Sigmoid colon (tissue), 6 donors: ENCODE measurements at regions not wholly inside any gene's neighbourhood (a gene's known extent, or its start where the extent isn't known, plus 50 kb on each side); places are given as distances from the start of the nearest gene placed in this dataset.

ENCODE experiments used
- DNase-seq: peaks from one replicate; pipeline ENCODE4 v3.0.0-alpha.2; 2019
- H3K27ac ChIP-seq, 4 donors: fragments of 200-600 bp; sonication (generic); one replicate each; pipeline ENCODE4 v1.5.1; 2016 to 2019; ENCODE audit warnings: mild to moderate bottlenecking in 1 of 4
- H3K27me3 ChIP-seq, 3 donors: fragments of 200-600 bp; sonication (generic); one replicate each; pipeline ENCODE4 v1.5.1; 2019; ENCODE audit warnings: mild to moderate bottlenecking in 1 of 3
- H3K36me3 ChIP-seq, 4 donors: fragments of 200-600 bp; sonication (generic); one replicate each; pipeline ENCODE4 v1.5.1; 2016 to 2019
- H3K4me1 ChIP-seq, 4 donors: fragments of 200-600 bp; sonication (generic); one replicate each; pipeline ENCODE4 v1.5.1; 2017 to 2019
- H3K4me3 ChIP-seq, 4 donors: fragments of 200-600 bp; sonication (generic); one replicate each; pipeline ENCODE4 v1.5.1; 2017 to 2019; ENCODE audit warnings: mild to moderate bottlenecking in 2 of 4, moderate library complexity in 1 of 4
- H3K9me3 ChIP-seq, 4 donors: fragments of 200-600 bp in 3 of 4; sonication (generic) in 3 of 4; one replicate each; pipeline versions ENCODE4 v1.5.1 to v1.6.1; 2013 to 2019
- EP300 ChIP-seq, 4 donors: sonication (generic); formaldehyde crosslinking; IDR thresholded peaks; one replicate each; pipeline ENCODE4 v1.6.1; 2017; ENCODE audit warnings: antibody characterized with exemption in 4 of 4
- POLR2A ChIP-seq, 2 donors: fragments of 450-650 bp; IDR thresholded peaks; one replicate each; pipeline ENCODE4 v1.6.1; 2016; ENCODE audit warnings: antibody characterized with exemption in 2 of 2, mild to moderate bottlenecking in 2 of 2, moderate library complexity in 2 of 2
- POLR2AphosphoS5 ChIP-seq, 4 donors: sonication (generic); formaldehyde crosslinking; IDR thresholded peaks; one replicate each; pipeline ENCODE4 v1.6.1; 2017; ENCODE audit warnings: antibody characterized with exemption in 4 of 4
- WGBS, 2 donors: extraction: QIAGEN DNeasy Blood & Tissue Kit; methylation state at CpG; one replicate each; pipeline ENCODE4 v1.1.7; 2013; 5-methylcytosine and 5-hydroxymethylcytosine counted together
- intact Hi-C: fragments of 100-400 bp; cut with DNase I; formaldehyde crosslinking; loops from one replicate; pipeline ENCODE4 v1.15.1; 2023
- TF ChIP-seq, protein P1 (sequence below), 4 experiments: fragments of 450-650 bp in 3 of 4; fragments of 200-600 bp in 1 of 4; IDR thresholded peaks; one replicate each; pipeline ENCODE4 v1.5.1; 2016 to 2019; ENCODE audit warnings: antibody characterized with exemption in 4 of 4, mild to moderate bottlenecking in 3 of 4, moderate library complexity in 2 of 4
- donor health status: healthy with polysubstance abuse.
- donor health status: healthy.

GRCh38 chrX:95218976-95219375, 1465.7 kb upstream of the DIAPH2 start:
- H3K4me1 ChIP-seq: no peaks in the 10 kb centered on the region
- no peaks in the 10 kb centered on the region for H3K36me3 ChIP-seq
- no peaks in the 10 kb centered on the region for H3K27me3 ChIP-seq
- no peak for DNase-seq
- WGBS, 2 donors: 45 to 64% methylated on average over 4 of the region's 4 CpGs
- no peaks in the 10 kb centered on the region for H3K9me3 ChIP-seq
- intact Hi-C loops: no loop called here
- no peak for TF ChIP-seq EP300 (IDR thresholded peaks at IDR 0.05)
- no peak for TF ChIP-seq POLR2AphosphoS5 (IDR thresholded peaks at IDR 0.05)
- TF ChIP-seq POLR2A (IDR thresholded peaks at IDR 0.05): no peak
- TF ChIP-seq, protein P1, sequence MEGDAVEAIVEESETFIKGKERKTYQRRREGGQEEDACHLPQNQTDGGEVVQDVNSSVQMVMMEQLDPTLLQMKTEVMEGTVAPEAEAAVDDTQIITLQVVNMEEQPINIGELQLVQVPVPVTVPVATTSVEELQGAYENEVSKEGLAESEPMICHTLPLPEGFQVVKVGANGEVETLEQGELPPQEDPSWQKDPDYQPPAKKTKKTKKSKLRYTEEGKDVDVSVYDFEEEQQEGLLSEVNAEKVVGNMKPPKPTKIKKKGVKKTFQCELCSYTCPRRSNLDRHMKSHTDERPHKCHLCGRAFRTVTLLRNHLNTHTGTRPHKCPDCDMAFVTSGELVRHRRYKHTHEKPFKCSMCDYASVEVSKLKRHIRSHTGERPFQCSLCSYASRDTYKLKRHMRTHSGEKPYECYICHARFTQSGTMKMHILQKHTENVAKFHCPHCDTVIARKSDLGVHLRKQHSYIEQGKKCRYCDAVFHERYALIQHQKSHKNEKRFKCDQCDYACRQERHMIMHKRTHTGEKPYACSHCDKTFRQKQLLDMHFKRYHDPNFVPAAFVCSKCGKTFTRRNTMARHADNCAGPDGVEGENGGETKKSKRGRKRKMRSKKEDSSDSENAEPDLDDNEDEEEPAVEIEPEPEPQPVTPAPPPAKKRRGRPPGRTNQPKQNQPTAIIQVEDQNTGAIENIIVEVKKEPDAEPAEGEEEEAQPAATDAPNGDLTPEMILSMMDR (IDR thresholded peaks at IDR 0.05): no peak
- H3K27ac ChIP-seq: no peak overlapping the region
- H3K4me3 ChIP-seq: no peak overlapping the region

GRCh38 chrX:95248386-95248785, 1436.3 kb upstream of the DIAPH2 start:
- intact Hi-C loops: no loop called here
- no peaks in the 10 kb centered on the region for H3K27me3 ChIP-seq
- WGBS, 2 donors: 88 to 93% methylated on average over 2 of the region's 2 CpGs
- H3K27ac ChIP-seq: no peak overlapping the region
- H3K9me3 ChIP-seq: no peaks in the 10 kb centered on the region
- no peak overlapping the region for H3K4me3 ChIP-seq
- H3K36me3 ChIP-seq: no peaks in the 10 kb centered on the region
- H3K4me1 ChIP-seq: no peaks in the 10 kb centered on the region
- no peak for TF ChIP-seq POLR2AphosphoS5 (IDR thresholded peaks at IDR 0.05)
- TF ChIP-seq, protein P1 (IDR thresholded peaks at IDR 0.05): no peak
- TF ChIP-seq POLR2A (IDR thresholded peaks at IDR 0.05): no peak
- no peak for TF ChIP-seq EP300 (IDR thresholded peaks at IDR 0.05)
- DNase-seq: no peak

- no peaks in the 10 kb centered on the region for H3K27me3 ChIP-seq
- no peaks in the 10 kb centered on the region for H3K9me3 ChIP-seq
- intact Hi-C loops: no loop called here
- no peak overlapping the region for H3K4me3 ChIP-seq
- no peak for DNase-seq
- TF ChIP-seq, protein P1 (IDR thresholded peaks at IDR 0.05): no peak
- H3K4me1 ChIP-seq: no peaks in the 10 kb centered on the region
- H3K36me3 ChIP-seq: no peaks in the 10 kb centered on the region
- 77 to 82% methylated on average over 3 of the region's 3 CpGs for WGBS, 2 donors
- no peak overlapping the region for H3K27ac ChIP-seq
These were observed 1394.2 kb upstream of the DIAPH2 start for GRCh38 chrX:95290455-95290854.

GRCh38 chrX:95291561-95291960, 1393.1 kb upstream of the DIAPH2 start:
- no peaks in the 10 kb centered on the region for H3K36me3 ChIP-seq
- TF ChIP-seq POLR2A (IDR thresholded peaks at IDR 0.05) (no peak), POLR2AphosphoS5 (IDR thresholded peaks at IDR 0.05) (no peak)
- TF ChIP-seq, protein P1 (IDR thresholded peaks at IDR 0.05): no peak
- no peaks in the 10 kb centered on the region for H3K27me3 ChIP-seq
- no peak for DNase-seq
- no peak overlapping the region for H3K27ac ChIP-seq
- H3K4me3 ChIP-seq: no peak overlapping the region
- H3K9me3 ChIP-seq: no peaks in the 10 kb centered on the region
- intact Hi-C loops: no loop called here
- H3K4me1 ChIP-seq: no peaks in the 10 kb centered on the region

DNA sequence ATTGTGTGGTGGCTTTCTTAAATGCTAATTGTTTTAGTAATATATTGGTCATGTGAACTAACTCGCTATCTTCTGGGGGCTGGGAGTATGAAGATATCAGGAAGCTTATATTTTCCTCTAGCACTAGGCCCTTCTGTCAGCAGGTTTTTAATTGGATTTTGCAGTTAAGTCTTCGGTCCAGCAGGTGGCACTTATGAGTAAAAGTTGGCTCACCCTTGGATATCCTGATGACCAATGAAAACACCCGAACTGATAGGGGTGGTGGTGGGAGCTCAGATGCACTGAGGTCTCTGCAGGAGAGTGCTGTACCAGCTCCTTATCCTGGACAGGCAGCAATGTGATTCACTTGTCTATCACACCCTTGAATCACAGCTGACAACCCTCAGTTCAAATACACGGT, 1365.8 kb upstream of the DIAPH2 start:
- Histone ChIP-seq H3K27ac (no peak overlapping the region), H3K9me3 (no peaks in the 10 kb centered on the region)
- intact Hi-C loops: no loop called here

More for the DNA sequence above, 1365.8 kb upstream of the DIAPH2 start:
- Histone ChIP-seq H3K36me3 (no peaks in the 10 kb centered on the region), H3K27me3 (no peaks in the 10 kb centered on the region), H3K4me3 (no peak overlapping the region), H3K4me1 (no peaks in the 10 kb centered on the region)
- 51 to 54% methylated on average over 4 of the region's 4 CpGs for WGBS, 2 donors
- no peak for DNase-seq
- TF ChIP-seq POLR2A (IDR thresholded peaks at IDR 0.05) (no peak), POLR2AphosphoS5 (IDR thresholded peaks at IDR 0.05) (no peak), EP300 (IDR thresholded peaks at IDR 0.05) (no peak)
- TF ChIP-seq, protein P1 (IDR thresholded peaks at IDR 0.05): no peak
